ENCODE measurements at regions not wholly inside any gene's neighbourhood (a gene's known extent, or its start where the extent isn't known, plus 50 kb on each side); places are given as distances from the start of the nearest gene placed in this dataset.

GRCh38 chr6:132202574-132202973 lies 198.7 kb downstream of the MOXD1 start:
- Histone ChIP-seq H3K9ac (ENCODE audit: insufficient read length, low read depth) (no peak overlapping the region), H3K36me3 (ENCODE audit: insufficient read depth, insufficient read length, low read length) (no peaks in the 10 kb centered on the region), H3K4me3 (ENCODE audit: insufficient read length, low read depth) (no peak overlapping the region), H3K9me3 (ENCODE audit: insufficient read depth, low read length) (no peaks in the 10 kb centered on the region), H3K4me1 (ENCODE audit: insufficient read depth, insufficient read length) (no peaks in the 10 kb centered on the region), H3K27me3 (ENCODE audit: insufficient read depth, insufficient read length) (no peaks in the 10 kb centered on the region)
- TF ChIP-seq YY1 (IDR thresholded peaks at IDR 0.05; ENCODE audit: insufficient read depth, insufficient read length) (no peak), SUZ12 (IDR thresholded peaks at IDR 0.05; ENCODE audit: extremely low read depth, insufficient read depth, insufficient read length) (no peak), ZNF274 (IDR thresholded peaks at IDR 0.05; ENCODE audit: low read depth, low read length) (no peak)
- DNase-seq (ENCODE audit: low read depth, low spot score) = no peak

- Histone ChIP-seq H3K9ac (ENCODE audit: insufficient read length, low read depth) (no peak overlapping the region), H3K9me3 (ENCODE audit: insufficient read depth, low read length) (no peaks in the 10 kb centered on the region), H3K27me3 (ENCODE audit: insufficient read depth, insufficient read length) (no peaks in the 10 kb centered on the region), H3K4me3 (ENCODE audit: insufficient read length, low read depth) (no peak overlapping the region), H3K36me3 (ENCODE audit: insufficient read depth, insufficient read length, low read length) (no peaks in the 10 kb centered on the region), H3K4me1 (ENCODE audit: insufficient read depth, insufficient read length) (no peaks in the 10 kb centered on the region)
- DNase-seq (ENCODE audit: low read depth, low spot score) = no peak
- no peak for TF ChIP-seq SUZ12 (IDR thresholded peaks at IDR 0.05; ENCODE audit: extremely low read depth, insufficient read depth, insufficient read length)
- no peak for TF ChIP-seq YY1 (IDR thresholded peaks at IDR 0.05; ENCODE audit: insufficient read depth, insufficient read length)
These were observed 201.9 kb downstream of the MOXD1 start for GRCh38 chr6:132199343-132199742.

- H3K9me3 ChIP-seq (ENCODE audit: insufficient read depth, low read length) = no peaks in the 10 kb centered on the region
- H3K9ac ChIP-seq (ENCODE audit: insufficient read length, low read depth) = no peak overlapping the region
- H3K27me3 ChIP-seq (ENCODE audit: insufficient read depth, insufficient read length) = no peaks in the 10 kb centered on the region
- no peak overlapping the region for H3K4me3 ChIP-seq (ENCODE audit: insufficient read length, low read depth)
- no peaks in the 10 kb centered on the region for H3K36me3 ChIP-seq (ENCODE audit: insufficient read depth, insufficient read length, low read length)
- DNase-seq (ENCODE audit: low read depth, low spot score) = no peak
- TF ChIP-seq YY1 (IDR thresholded peaks at IDR 0.05; ENCODE audit: insufficient read depth, insufficient read length) = no peak
- TF ChIP-seq ZNF274 (IDR thresholded peaks at IDR 0.05; ENCODE audit: low read depth, low read length) = no peak
- no peaks in the 10 kb centered on the region for H3K4me1 ChIP-seq (ENCODE audit: insufficient read depth, insufficient read length)
These were observed 202.4 kb downstream of the MOXD1 start for GRCh38 chr6:132198896-132199295.

- no peaks in the 10 kb centered on the region for H3K27me3 ChIP-seq (ENCODE audit: insufficient read depth, insufficient read length)
- H3K4me3 ChIP-seq (ENCODE audit: insufficient read length, low read depth) = no peak overlapping the region
- no peaks in the 10 kb centered on the region for H3K36me3 ChIP-seq (ENCODE audit: insufficient read depth, insufficient read length, low read length)
- no peak for DNase-seq (ENCODE audit: low read depth, low spot score)
- TF ChIP-seq ZNF274 (IDR thresholded peaks at IDR 0.05; ENCODE audit: low read depth, low read length) (no peak), SUZ12 (IDR thresholded peaks at IDR 0.05; ENCODE audit: extremely low read depth, insufficient read depth, insufficient read length) (no peak), YY1 (IDR thresholded peaks at IDR 0.05; ENCODE audit: insufficient read depth, insufficient read length) (no peak)
- H3K4me1 ChIP-seq (ENCODE audit: insufficient read depth, insufficient read length) = no peaks in the 10 kb centered on the region
- H3K9me3 ChIP-seq (ENCODE audit: insufficient read depth, low read length) = no peaks in the 10 kb centered on the region
- H3K9ac ChIP-seq (ENCODE audit: insufficient read length, low read depth) = no peak overlapping the region
These were observed 203.2 kb downstream of the MOXD1 start for GRCh38 chr6:132198040-132198439.

GRCh38 chr6:132194529-132194928 lies 206.7 kb downstream of the MOXD1 start:
- Histone ChIP-seq H3K27me3 (ENCODE audit: insufficient read depth, insufficient read length) (no peaks in the 10 kb centered on the region), H3K9ac (ENCODE audit: insufficient read length, low read depth) (no peak overlapping the region), H3K36me3 (ENCODE audit: insufficient read depth, insufficient read length, low read length) (no peaks in the 10 kb centered on the region), H3K4me1 (ENCODE audit: insufficient read depth, insufficient read length) (no peaks in the 10 kb centered on the region), H3K9me3 (ENCODE audit: insufficient read depth, low read length) (no peaks in the 10 kb centered on the region), H3K4me3 (ENCODE audit: insufficient read length, low read depth) (no peak overlapping the region)
- TF ChIP-seq ZNF274 (IDR thresholded peaks at IDR 0.05; ENCODE audit: low read depth, low read length) (no peak), SUZ12 (IDR thresholded peaks at IDR 0.05; ENCODE audit: extremely low read depth, insufficient read depth, insufficient read length) (no peak), YY1 (IDR thresholded peaks at IDR 0.05; ENCODE audit: insufficient read depth, insufficient read length) (no peak)
- DNase-seq (ENCODE audit: low read depth, low spot score) = no peak

- Histone ChIP-seq H3K9me3 (ENCODE audit: insufficient read depth, low read length) (no peaks in the 10 kb centered on the region), H3K4me1 (ENCODE audit: insufficient read depth, insufficient read length) (no peaks in the 10 kb centered on the region), H3K4me3 (ENCODE audit: insufficient read length, low read depth) (no peak overlapping the region), H3K27me3 (ENCODE audit: insufficient read depth, insufficient read length) (no peaks in the 10 kb centered on the region), H3K9ac (ENCODE audit: insufficient read length, low read depth) (no peak overlapping the region), H3K36me3 (ENCODE audit: insufficient read depth, insufficient read length, low read length) (no peaks in the 10 kb centered on the region)
- no peak for DNase-seq (ENCODE audit: low read depth, low spot score)
- no peak for TF ChIP-seq YY1 (IDR thresholded peaks at IDR 0.05; ENCODE audit: insufficient read depth, insufficient read length)
- TF ChIP-seq SUZ12 (IDR thresholded peaks at IDR 0.05; ENCODE audit: extremely low read depth, insufficient read depth, insufficient read length) = no peak
- TF ChIP-seq ZNF274 (IDR thresholded peaks at IDR 0.05; ENCODE audit: low read depth, low read length) = no peak
These were observed 208.6 kb downstream of the MOXD1 start for GRCh38 chr6:132192631-132193030.

GRCh38 chr6:132190815-132191175 lies 210.5 kb downstream of the MOXD1 start:
- Histone ChIP-seq H3K4me1 (ENCODE audit: insufficient read depth, insufficient read length) (no peaks in the 10 kb centered on the region), H3K27me3 (ENCODE audit: insufficient read depth, insufficient read length) (no peaks in the 10 kb centered on the region), H3K9me3 (ENCODE audit: insufficient read depth, low read length) (no peaks in the 10 kb centered on the region), H3K4me3 (ENCODE audit: insufficient read length, low read depth) (no peak overlapping the region), H3K36me3 (ENCODE audit: insufficient read depth, insufficient read length, low read length) (no peaks in the 10 kb centered on the region), H3K9ac (ENCODE audit: insufficient read length, low read depth) (no peak overlapping the region)
- TF ChIP-seq SUZ12 (IDR thresholded peaks at IDR 0.05; ENCODE audit: extremely low read depth, insufficient read depth, insufficient read length) (no peak), YY1 (IDR thresholded peaks at IDR 0.05; ENCODE audit: insufficient read depth, insufficient read length) (no peak), ZNF274 (IDR thresholded peaks at IDR 0.05; ENCODE audit: low read depth, low read length) (no peak)
- DNase-seq (ENCODE audit: low read depth, low spot score) = no peak
